Smooth muscle cell (in vitro differentiated cells): ENCODE measurements at regions not wholly inside any gene's neighbourhood (a gene's known extent, or its start where the extent isn't known, plus 50 kb on each side); places are given as distances from the start of the nearest gene placed in this dataset.

Source experiments
- DNase-seq: peaks from one replicate; lab custom pipeline; 2025; ENCODE audit not compliant: unreplicated experiment; lab: John Stamatoyannopoulos, UW
- H2AFZ ChIP-seq: fragments of 200-600 bp; sonication (generic); 2 replicates; pipeline ENCODE4 v1.6.0; 2016; ENCODE audit warnings: antibody characterized with exemption, low read depth, mild to moderate bottlenecking
- H3F3A ChIP-seq: fragments of 200-600 bp; sonication (generic); 2 replicates; pipeline ENCODE4 v1.6.0; 2017; ENCODE audit warnings: antibody characterized with exemption, low read depth
- H3K27ac ChIP-seq: fragments of 200-600 bp; sonication (generic); 2 replicates; pipeline ENCODE4 v1.5.1; 2016; ENCODE audit warnings: low read depth, mild to moderate bottlenecking
- H3K27me3 ChIP-seq: fragments of 200-600 bp; sonication (generic); 2 replicates; pipeline ENCODE4 v1.6.1; 2016; ENCODE audit warnings: low read depth, mild to moderate bottlenecking
- H3K36me3 ChIP-seq: fragments of 200-600 bp; sonication (generic); 2 replicates; pipeline ENCODE4 v1.5.1; 2016; ENCODE audit warnings: low read depth
- H3K4me1 ChIP-seq: fragments of 200-600 bp; sonication (generic); 2 replicates; pipeline ENCODE4 v1.5.1; 2016; ENCODE audit warnings: low read depth
- H3K4me2 ChIP-seq: fragments of 200-600 bp; sonication (generic); 2 replicates; pipeline ENCODE4 v1.6.0; 2016; ENCODE audit warnings: mild to moderate bottlenecking
- H3K4me3 ChIP-seq: fragments of 200-600 bp; sonication (generic); 2 replicates; pipeline ENCODE4 v1.5.1; 2016; ENCODE audit warnings: mild to moderate bottlenecking
- H3K79me2 ChIP-seq: fragments of 200-600 bp; sonication (generic); 2 replicates; pipeline ENCODE4 v1.6.0; 2016; ENCODE audit warnings: low read depth, mild to moderate bottlenecking
- H3K9ac ChIP-seq: fragments of 200-600 bp; sonication (generic); 2 replicates; pipeline ENCODE4 v1.6.0; 2016; ENCODE audit warnings: low read depth
- H3K9me3 ChIP-seq: fragments of 200-600 bp; sonication (generic); replicated peaks from 2 replicates; pipeline ENCODE4 v1.5.1; 2016; ENCODE audit warnings: low read depth
- H4K20me1 ChIP-seq: fragments of 200-600 bp; sonication (generic); 2 replicates; pipeline ENCODE4 v1.6.0; 2016; ENCODE audit warnings: low read depth
- WGBS: methylation state at CpG from one replicate; pipeline ENCODE4 v1.1.7; 2016; ENCODE audit warnings: low lambda C conversion rate; 5-methylcytosine and 5-hydroxymethylcytosine counted together
- TF ChIP-seq, protein P1 (sequence below): fragments of 200-600 bp; sonication (generic); IDR thresholded peaks from 2 replicates; pipeline ENCODE4 v1.5.1; 2017; ENCODE audit warnings: borderline replicate concordance, mild to moderate bottlenecking, antibody characterized with exemption; ENCODE audit not compliant: insufficient read depth, poor library complexity, severe bottlenecking

DNA sequence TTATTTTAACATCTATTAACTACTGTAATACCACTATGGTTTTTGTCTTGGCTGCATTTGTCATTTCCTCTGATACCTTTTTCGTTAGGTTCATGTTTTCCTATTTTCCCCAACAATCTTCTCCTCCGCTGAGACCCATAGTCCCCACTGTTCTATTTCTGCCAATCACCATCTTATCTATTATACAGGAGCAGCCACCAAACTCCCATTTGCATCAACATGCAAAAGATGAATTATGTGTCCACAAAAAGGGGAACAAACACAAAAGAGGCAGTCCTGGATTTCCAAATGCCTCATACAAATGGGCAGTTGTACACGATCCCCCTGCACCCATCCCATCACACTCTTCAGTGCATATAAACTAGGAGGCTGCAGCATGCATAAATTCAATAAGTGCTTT is 121.7 kb upstream of the MYLIP start:
- Histone ChIP-seq H2AFZ (no peak overlapping the region), H3K27me3 (no peaks in the 10 kb centered on the region), H3K9me3 (no peaks in the 10 kb centered on the region), H3K4me1 (no peaks in the 10 kb centered on the region), H3K4me3 (no peak overlapping the region), H3K27ac (no peak overlapping the region), H4K20me1 (no peaks in the 10 kb centered on the region), H3F3A (no peaks in the 10 kb centered on the region), H3K9ac (no peak overlapping the region), H3K4me2 (no peak overlapping the region), H3K36me3 (no peaks in the 10 kb centered on the region), H3K79me2 (no peaks in the 10 kb centered on the region)
- DNase-seq: no peak
- WGBS: 88% methylated on average over 3 of the region's 3 CpGs
- TF ChIP-seq, protein P1, sequence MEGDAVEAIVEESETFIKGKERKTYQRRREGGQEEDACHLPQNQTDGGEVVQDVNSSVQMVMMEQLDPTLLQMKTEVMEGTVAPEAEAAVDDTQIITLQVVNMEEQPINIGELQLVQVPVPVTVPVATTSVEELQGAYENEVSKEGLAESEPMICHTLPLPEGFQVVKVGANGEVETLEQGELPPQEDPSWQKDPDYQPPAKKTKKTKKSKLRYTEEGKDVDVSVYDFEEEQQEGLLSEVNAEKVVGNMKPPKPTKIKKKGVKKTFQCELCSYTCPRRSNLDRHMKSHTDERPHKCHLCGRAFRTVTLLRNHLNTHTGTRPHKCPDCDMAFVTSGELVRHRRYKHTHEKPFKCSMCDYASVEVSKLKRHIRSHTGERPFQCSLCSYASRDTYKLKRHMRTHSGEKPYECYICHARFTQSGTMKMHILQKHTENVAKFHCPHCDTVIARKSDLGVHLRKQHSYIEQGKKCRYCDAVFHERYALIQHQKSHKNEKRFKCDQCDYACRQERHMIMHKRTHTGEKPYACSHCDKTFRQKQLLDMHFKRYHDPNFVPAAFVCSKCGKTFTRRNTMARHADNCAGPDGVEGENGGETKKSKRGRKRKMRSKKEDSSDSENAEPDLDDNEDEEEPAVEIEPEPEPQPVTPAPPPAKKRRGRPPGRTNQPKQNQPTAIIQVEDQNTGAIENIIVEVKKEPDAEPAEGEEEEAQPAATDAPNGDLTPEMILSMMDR: no peak

DNA sequence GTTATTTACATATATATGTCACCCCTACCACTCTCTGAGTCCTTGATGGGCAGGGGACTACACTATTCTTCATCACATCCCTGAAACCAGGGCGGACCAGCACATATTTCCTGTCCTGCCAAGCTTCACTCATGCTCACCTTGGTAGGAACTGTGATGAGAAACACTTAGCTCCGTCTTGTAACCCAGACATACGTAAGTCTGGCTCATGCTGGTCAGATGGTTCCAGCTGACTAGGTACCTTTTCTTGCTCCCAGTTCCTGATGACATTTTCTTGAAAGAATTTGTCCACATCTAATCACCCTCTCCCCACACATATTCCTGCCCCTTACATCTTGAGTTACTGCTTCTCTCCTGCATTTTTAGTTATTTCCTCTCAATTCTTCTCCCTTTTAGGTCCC is 122.2 kb upstream of the MYLIP start:
- TF ChIP-seq, protein P1: no peak
- Histone ChIP-seq H3K9ac (no peak overlapping the region), H4K20me1 (no peaks in the 10 kb centered on the region)

DNA sequence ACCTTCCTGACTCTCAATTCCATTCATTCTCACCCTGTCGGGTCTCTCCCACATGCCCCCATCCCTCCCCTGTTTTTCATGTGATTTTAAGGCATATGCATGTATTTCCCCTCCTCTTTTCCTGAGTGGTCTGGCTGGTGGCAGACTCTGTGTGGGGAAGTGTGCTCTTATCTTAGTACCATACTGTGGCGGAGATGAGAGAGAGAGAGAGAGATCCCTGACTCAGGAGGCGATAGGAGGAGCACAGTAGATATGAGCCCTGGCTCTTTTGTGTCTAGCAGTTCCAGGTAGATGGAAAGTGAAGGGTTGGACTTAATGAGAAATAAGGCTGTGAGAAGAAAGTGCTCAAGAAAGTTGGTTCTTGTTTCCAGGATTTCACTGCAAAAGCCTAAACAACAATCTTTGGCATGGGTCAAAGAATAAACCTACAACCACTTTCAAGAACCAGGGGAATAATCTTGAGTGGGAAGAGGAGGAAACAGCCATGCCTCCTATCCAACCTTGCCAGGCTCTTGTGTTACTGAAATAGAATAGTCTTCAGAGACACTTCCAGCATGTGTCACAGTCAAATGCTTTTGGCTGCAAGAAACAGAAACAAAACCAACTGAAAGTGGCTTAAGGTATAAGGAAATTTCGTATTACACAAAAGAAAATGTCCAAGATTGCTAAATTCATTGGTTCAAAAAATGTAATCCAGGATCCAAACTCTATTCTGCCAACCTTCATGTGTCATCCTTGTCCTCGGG is 123.8 kb upstream of the MYLIP start:
- TF ChIP-seq, protein P1: no peak
- WGBS: 79% methylated on average over 5 of the region's 5 CpGs
- H3K4me2 ChIP-seq: no peak overlapping the region

More for the DNA sequence above, 122.2 kb upstream of the MYLIP start:
- Histone ChIP-seq H3K27ac (no peak overlapping the region), H3K36me3 (no peaks in the 10 kb centered on the region), H3K9me3 (no peaks in the 10 kb centered on the region), H3K27me3 (no peaks in the 10 kb centered on the region), H3K4me3 (no peak overlapping the region), H2AFZ (no peak overlapping the region), H3K4me1 (no peaks in the 10 kb centered on the region), H3K4me2 (no peak overlapping the region), H3K79me2 (no peaks in the 10 kb centered on the region), H3F3A (no peaks in the 10 kb centered on the region)
- no peak for DNase-seq
- 91% methylated on average over 3 of the region's 3 CpGs for WGBS

GRCh38 chr6:16003197-16003491 is 125.7 kb upstream of the MYLIP start:
- H3K27me3 ChIP-seq: no peaks in the 10 kb centered on the region
- no peak overlapping the region for H3K9ac ChIP-seq
- no peak overlapping the region for H2AFZ ChIP-seq
- H3F3A ChIP-seq: no peaks in the 10 kb centered on the region
- H3K4me1 ChIP-seq: peaks cover 4% of the 10 kb centered on the region
- H3K79me2 ChIP-seq: no peaks in the 10 kb centered on the region
- H3K4me3 ChIP-seq: no peak overlapping the region
- TF ChIP-seq, protein P1: no peak
- WGBS: 90% methylated on average over 2 of the region's 2 CpGs
- no peaks in the 10 kb centered on the region for H3K9me3 ChIP-seq
- no peaks in the 10 kb centered on the region for H3K36me3 ChIP-seq
- H3K4me2 ChIP-seq: no peak overlapping the region
- no peak overlapping the region for H3K27ac ChIP-seq
- H4K20me1 ChIP-seq: no peaks in the 10 kb centered on the region
- DNase-seq: no peak

More for the DNA sequence above, 123.8 kb upstream of the MYLIP start:
- H3K79me2 ChIP-seq: no peaks in the 10 kb centered on the region
- no peaks in the 10 kb centered on the region for H3K9me3 ChIP-seq
- no peak overlapping the region for H3K27ac ChIP-seq
- no peaks in the 10 kb centered on the region for H3K27me3 ChIP-seq
- no peaks in the 10 kb centered on the region for H3F3A ChIP-seq
- H2AFZ ChIP-seq: no peak overlapping the region
- H3K4me1 ChIP-seq: no peaks in the 10 kb centered on the region
- H3K9ac ChIP-seq: no peak overlapping the region
- no peaks in the 10 kb centered on the region for H4K20me1 ChIP-seq
- no peak for DNase-seq
- H3K36me3 ChIP-seq: no peaks in the 10 kb centered on the region
- no peak overlapping the region for H3K4me3 ChIP-seq
